H1 (cell line): ENCODE measurements at regions not wholly inside any gene's neighbourhood (a gene's known extent, or its start where the extent isn't known, plus 50 kb on each side); places are given as distances from the start of the nearest gene placed in this dataset.

Experiments
- CHD2 ChIP-seq: IDR thresholded peaks from 2 replicates; pipeline ENCODE4 v1.6.1; 2012; ENCODE audit warnings: low read length, improper control_type of control experiment
- EZH2 ChIP-seq: fragments of 200-600 bp; sonication (generic); IDR thresholded peaks from 2 replicates; pipeline ENCODE4 v1.7.1; 2012; ENCODE audit warnings: low read depth, mild to moderate bottlenecking, moderate library complexity, low read length, inconsistent platforms; ENCODE audit not compliant: severe bottlenecking
- POLR2A ChIP-seq, 2 experiments: IDR thresholded peaks; 1 replicate in 1 of 2; 2 replicates in 1 of 2; pipeline ENCODE4 v1.6.1; 2011; ENCODE audit warnings: low read depth in 2 of 2, low read length in 2 of 2, mild to moderate bottlenecking in 2 of 2; ENCODE audit errors: control extremely low read depth in 1 of 2
- RFX5 ChIP-seq: IDR thresholded peaks from 2 replicates; pipeline ENCODE4 v1.6.1; 2011; ENCODE audit warnings: low read depth, low read length, improper control_type of control experiment, borderline replicate concordance
- RNF2 ChIP-seq: fragments of 200-900, 300-1000 bp; sonication (generic); IDR thresholded peaks from 2 replicates; pipeline ENCODE4 v1.7.1; 2016; ENCODE audit warnings: borderline replicate concordance, low read depth, mild to moderate bottlenecking, antibody characterized with exemption, low read length; ENCODE audit not compliant: poor library complexity, severe bottlenecking; ENCODE audit errors: missing control alignments
- TF ChIP-seq, protein P1 (sequence below), 3 experiments: IDR thresholded peaks; 1 replicate in 2 of 3; 2 replicates in 1 of 3; pipeline versions ENCODE4 v1.5.1 to v1.6.1; 2011; ENCODE audit warnings: low read length in 3 of 3, mild to moderate bottlenecking in 3 of 3, inconsistent platforms in 2 of 3, low read depth in 1 of 3, moderate library complexity in 1 of 3; ENCODE audit not compliant: insufficient read depth in 1 of 3; ENCODE audit errors: control extremely low read depth in 1 of 3

DNA sequence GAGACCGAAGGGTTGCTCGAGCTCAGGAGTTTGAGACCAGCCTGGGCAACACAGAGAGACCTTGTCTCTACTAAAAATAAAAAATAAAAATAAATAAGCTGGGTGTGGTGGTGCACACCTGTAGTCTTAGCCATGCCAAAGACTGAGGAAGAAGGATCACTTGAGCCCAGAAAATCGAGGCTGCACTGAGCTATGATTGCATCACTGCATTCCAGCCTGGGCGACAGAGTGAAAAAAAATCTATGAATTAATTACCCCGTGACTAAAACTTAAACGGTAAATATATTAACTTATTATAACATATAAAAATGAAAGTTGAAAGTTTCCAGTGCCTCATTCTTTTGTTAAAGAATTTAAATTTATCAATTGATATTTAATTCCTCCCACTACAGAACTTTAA, 273.7 kb downstream of the KLF12 start:
- no peak for TF ChIP-seq EZH2
- TF ChIP-seq RNF2, result no peak
- TF ChIP-seq, protein P1, sequence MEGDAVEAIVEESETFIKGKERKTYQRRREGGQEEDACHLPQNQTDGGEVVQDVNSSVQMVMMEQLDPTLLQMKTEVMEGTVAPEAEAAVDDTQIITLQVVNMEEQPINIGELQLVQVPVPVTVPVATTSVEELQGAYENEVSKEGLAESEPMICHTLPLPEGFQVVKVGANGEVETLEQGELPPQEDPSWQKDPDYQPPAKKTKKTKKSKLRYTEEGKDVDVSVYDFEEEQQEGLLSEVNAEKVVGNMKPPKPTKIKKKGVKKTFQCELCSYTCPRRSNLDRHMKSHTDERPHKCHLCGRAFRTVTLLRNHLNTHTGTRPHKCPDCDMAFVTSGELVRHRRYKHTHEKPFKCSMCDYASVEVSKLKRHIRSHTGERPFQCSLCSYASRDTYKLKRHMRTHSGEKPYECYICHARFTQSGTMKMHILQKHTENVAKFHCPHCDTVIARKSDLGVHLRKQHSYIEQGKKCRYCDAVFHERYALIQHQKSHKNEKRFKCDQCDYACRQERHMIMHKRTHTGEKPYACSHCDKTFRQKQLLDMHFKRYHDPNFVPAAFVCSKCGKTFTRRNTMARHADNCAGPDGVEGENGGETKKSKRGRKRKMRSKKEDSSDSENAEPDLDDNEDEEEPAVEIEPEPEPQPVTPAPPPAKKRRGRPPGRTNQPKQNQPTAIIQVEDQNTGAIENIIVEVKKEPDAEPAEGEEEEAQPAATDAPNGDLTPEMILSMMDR (IDR thresholded peaks at IDR 0.05; ENCODE audit: control extremely low read depth in 1 of 3, insufficient read depth in 1 of 3, low read depth in 1 of 3, low read length in 3 of 3), result no peak
- TF ChIP-seq CHD2, result no peak
- TF ChIP-seq RFX5, result no peak
- no peak for TF ChIP-seq POLR2A (IDR thresholded peaks at IDR 0.05; ENCODE audit: control extremely low read depth in 1 of 2, low read depth in 2 of 2, low read length in 2 of 2)
